Upper lobe of left lung (tissue), 6 donors: ENCODE measurements at regions not wholly inside any gene's neighbourhood (a gene's known extent, or its start where the extent isn't known, plus 50 kb on each side); places are given as distances from the start of the nearest gene placed in this dataset.

Source experiments
- ATAC-seq, 2 donors: fragments of 200-7000 bp; cut with Tn5 transposase; one replicate each; pipeline ENCODE4 v1.9.1; 2022; ENCODE audit warnings: mild to moderate bottlenecking in 2 of 2, moderate library complexity in 2 of 2; ENCODE audit not compliant: low FRiP score in 2 of 2
- DNase-seq, 2 donors: peaks; one replicate each; pipeline ENCODE4 v3.0.0-alpha.2; 2019 to 2020
- H3K27ac ChIP-seq, 4 donors: fragments of 200-600 bp; sonication (generic); one replicate each; pipeline ENCODE4 v1.5.1; 2016 to 2019
- H3K27me3 ChIP-seq, 4 donors: fragments of 200-600 bp; sonication (generic); one replicate each; pipeline ENCODE4 v1.5.1; 2017 to 2019
- H3K36me3 ChIP-seq, 4 donors: fragments of 200-600 bp; sonication (generic); one replicate each; pipeline ENCODE4 v1.5.1; 2016 to 2019
- H3K4me1 ChIP-seq, 4 donors: fragments of 200-600 bp; sonication (generic); one replicate each; pipeline ENCODE4 v1.5.1; 2018 to 2019
- H3K4me3 ChIP-seq, 4 donors: fragments of 200-600 bp; sonication (generic); one replicate each; pipeline ENCODE4 v1.5.1; 2017 to 2019; ENCODE audit warnings: mild to moderate bottlenecking in 2 of 4, moderate library complexity in 1 of 4
- H3K9me3 ChIP-seq, 4 donors: fragments of 200-600 bp; sonication (generic); one replicate each; pipeline ENCODE4 v1.5.1; 2018 to 2019
- EP300 ChIP-seq, 4 donors: sonication (generic); formaldehyde crosslinking; IDR thresholded peaks; one replicate each; pipeline ENCODE4 v1.5.1; 2017; ENCODE audit warnings: antibody characterized with exemption in 4 of 4, control low read depth in 2 of 4
- POLR2A ChIP-seq, 4 donors: fragments of 450-650 bp; IDR thresholded peaks; one replicate each; pipeline ENCODE4 v1.5.1; 2016 to 2017; ENCODE audit warnings: antibody characterized with exemption in 4 of 4, mild to moderate bottlenecking in 2 of 4
- POLR2AphosphoS5 ChIP-seq, 2 donors: sonication (generic); formaldehyde crosslinking; IDR thresholded peaks; one replicate each; pipeline ENCODE4 v1.5.1; 2017; ENCODE audit warnings: antibody characterized with exemption in 2 of 2
- WGBS, 2 donors: methylation state at CpG; one replicate each; pipeline ENCODE4 v1.1.5; 2017 to 2018; 5-methylcytosine and 5-hydroxymethylcytosine counted together
- TF ChIP-seq, protein P1 (sequence below), 6 experiments: fragments of 450-650 bp in 4 of 6; fragments of 200-600 bp in 2 of 6; sonication (generic) in 2 of 6; IDR thresholded peaks; one replicate each; pipeline ENCODE4 v1.5.1; 2016 to 2019; ENCODE audit warnings: antibody characterized with exemption in 6 of 6
- donor health status: DM: no; HTN: no; CAD: no; lungs with moderate emphysema.
- donor health status: DM: no; HTN: yes; CAD: no; lungs with severe emphysema.

DNA sequence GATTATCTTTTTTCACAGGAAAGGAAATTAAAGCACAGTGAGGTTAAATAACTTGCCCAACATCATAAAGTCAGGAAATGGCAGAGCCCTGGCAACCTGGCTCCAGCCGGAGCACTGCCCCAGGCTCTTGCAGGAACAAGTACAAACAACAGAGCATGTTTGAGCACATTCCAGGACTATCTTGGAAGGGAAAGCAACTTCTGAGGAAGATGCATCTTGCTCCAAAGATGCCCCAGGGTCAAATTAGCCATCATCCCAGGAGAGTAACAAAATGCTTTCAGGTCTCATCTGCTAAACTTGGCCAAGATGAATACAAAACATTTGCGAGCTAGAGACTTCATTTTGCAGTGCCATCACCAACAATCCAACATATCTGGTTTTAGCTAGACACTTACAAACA lies 162.4 kb upstream of the LRRN1 start:
- H3K4me1 ChIP-seq: no peaks in the 10 kb centered on the region
- TF ChIP-seq POLR2AphosphoS5 (IDR thresholded peaks at IDR 0.05) (no peak), POLR2A (IDR thresholded peaks at IDR 0.05) (no peak), EP300 (IDR thresholded peaks at IDR 0.05) (no peak)
- TF ChIP-seq, protein P1, sequence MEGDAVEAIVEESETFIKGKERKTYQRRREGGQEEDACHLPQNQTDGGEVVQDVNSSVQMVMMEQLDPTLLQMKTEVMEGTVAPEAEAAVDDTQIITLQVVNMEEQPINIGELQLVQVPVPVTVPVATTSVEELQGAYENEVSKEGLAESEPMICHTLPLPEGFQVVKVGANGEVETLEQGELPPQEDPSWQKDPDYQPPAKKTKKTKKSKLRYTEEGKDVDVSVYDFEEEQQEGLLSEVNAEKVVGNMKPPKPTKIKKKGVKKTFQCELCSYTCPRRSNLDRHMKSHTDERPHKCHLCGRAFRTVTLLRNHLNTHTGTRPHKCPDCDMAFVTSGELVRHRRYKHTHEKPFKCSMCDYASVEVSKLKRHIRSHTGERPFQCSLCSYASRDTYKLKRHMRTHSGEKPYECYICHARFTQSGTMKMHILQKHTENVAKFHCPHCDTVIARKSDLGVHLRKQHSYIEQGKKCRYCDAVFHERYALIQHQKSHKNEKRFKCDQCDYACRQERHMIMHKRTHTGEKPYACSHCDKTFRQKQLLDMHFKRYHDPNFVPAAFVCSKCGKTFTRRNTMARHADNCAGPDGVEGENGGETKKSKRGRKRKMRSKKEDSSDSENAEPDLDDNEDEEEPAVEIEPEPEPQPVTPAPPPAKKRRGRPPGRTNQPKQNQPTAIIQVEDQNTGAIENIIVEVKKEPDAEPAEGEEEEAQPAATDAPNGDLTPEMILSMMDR (IDR thresholded peaks at IDR 0.05): no peak
- no peak for ATAC-seq
- H3K36me3 ChIP-seq: no peaks in the 10 kb centered on the region
- H3K4me3 ChIP-seq: no peak overlapping the region
- 64 to 75% methylated on average over 2 of the region's 2 CpGs for WGBS, 2 donors
- H3K9me3 ChIP-seq: no peaks in the 10 kb centered on the region
- no peaks in the 10 kb centered on the region for H3K27me3 ChIP-seq
- no peak for DNase-seq
- no peak overlapping the region for H3K27ac ChIP-seq

DNA sequence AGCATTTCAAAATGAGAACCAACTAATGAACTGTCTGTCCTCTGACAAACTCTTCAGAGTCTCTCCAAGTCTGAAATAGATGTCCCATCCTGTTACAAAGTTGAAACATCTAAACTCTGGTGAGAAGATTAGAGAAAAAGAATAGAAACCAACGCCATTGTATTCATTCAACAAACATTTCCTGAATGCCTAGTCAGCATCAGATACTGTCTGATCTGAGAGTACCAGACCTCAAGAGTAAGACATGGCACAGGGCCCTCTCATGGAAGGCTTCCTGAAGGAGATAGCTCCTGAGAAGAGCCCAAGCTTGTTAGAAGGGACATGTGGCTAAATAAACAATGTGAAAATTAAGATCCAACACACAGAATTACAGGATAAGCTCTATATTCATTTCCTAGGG lies 164.1 kb upstream of the LRRN1 start:
- H3K27me3 ChIP-seq: no peaks in the 10 kb centered on the region
- no peaks in the 10 kb centered on the region for H3K4me1 ChIP-seq
- H3K36me3 ChIP-seq: no peaks in the 10 kb centered on the region
- WGBS, 2 donors: 0 to 76% methylated on average over 1 of the region's 1 CpG
- no peak overlapping the region for H3K4me3 ChIP-seq
- no peak for TF ChIP-seq EP300 (IDR thresholded peaks at IDR 0.05)
- no peak for TF ChIP-seq POLR2AphosphoS5 (IDR thresholded peaks at IDR 0.05)
- TF ChIP-seq, protein P1 (IDR thresholded peaks at IDR 0.05): no peak
- TF ChIP-seq POLR2A (IDR thresholded peaks at IDR 0.05): no peak
- no peaks in the 10 kb centered on the region for H3K9me3 ChIP-seq
- no peak for DNase-seq
- ATAC-seq: no peak
- no peak overlapping the region for H3K27ac ChIP-seq

DNA sequence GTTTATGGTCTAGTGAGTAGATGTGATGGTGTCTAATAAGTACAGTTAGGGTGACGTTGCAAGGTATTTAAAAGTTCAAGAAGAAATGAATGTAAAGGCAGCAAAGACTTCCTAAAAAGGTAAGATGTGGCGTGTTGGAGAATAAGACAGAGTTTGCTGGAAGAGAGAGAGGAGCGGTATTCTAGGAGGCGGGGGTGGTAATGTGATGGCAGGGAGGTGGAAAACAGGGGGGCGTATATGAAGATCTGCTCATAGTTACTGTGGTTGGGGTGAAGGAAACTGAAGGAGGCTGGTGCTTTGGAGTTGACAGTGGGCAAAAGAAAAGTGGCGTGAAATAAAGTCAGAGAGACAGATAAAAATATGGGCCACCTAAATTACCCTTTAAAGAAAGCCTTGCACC lies 164.9 kb upstream of the LRRN1 start:
- no peaks in the 10 kb centered on the region for H3K4me1 ChIP-seq
- H3K27me3 ChIP-seq: no peaks in the 10 kb centered on the region
- DNase-seq (no peak), ATAC-seq (no peak)
- no peaks in the 10 kb centered on the region for H3K9me3 ChIP-seq
- H3K27ac ChIP-seq: no peak overlapping the region
- no peak for TF ChIP-seq POLR2AphosphoS5 (IDR thresholded peaks at IDR 0.05)
- TF ChIP-seq POLR2A (IDR thresholded peaks at IDR 0.05): no peak
- TF ChIP-seq, protein P1 (IDR thresholded peaks at IDR 0.05): no peak
- no peak overlapping the region for H3K4me3 ChIP-seq
- no peaks in the 10 kb centered on the region for H3K36me3 ChIP-seq
- 94 to 97% methylated on average over 6 of the region's 6 CpGs for WGBS, 2 donors

DNA sequence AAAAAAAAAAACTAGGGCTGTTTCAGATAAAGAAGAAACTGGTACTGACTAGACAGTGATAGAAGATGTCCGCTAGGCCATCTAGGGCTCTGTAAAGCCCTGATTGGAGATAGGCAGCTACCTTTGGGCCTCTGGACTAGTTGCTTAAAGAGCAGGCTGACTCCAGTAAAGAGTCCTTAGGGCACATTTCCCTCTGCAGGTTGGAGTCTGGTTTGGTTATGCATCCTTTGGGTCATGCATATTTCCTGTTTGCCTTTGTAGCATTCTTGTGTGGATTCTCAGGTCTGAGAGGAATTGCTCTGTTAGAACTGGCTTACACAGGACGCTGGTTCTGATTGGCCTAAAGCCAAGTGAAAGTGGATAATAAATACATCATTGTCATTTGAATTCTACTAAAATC lies 165.5 kb upstream of the LRRN1 start:
- WGBS, 2 donors: 64 to 73% methylated on average over 2 of the region's 2 CpGs
- no peaks in the 10 kb centered on the region for H3K27me3 ChIP-seq

DNA sequence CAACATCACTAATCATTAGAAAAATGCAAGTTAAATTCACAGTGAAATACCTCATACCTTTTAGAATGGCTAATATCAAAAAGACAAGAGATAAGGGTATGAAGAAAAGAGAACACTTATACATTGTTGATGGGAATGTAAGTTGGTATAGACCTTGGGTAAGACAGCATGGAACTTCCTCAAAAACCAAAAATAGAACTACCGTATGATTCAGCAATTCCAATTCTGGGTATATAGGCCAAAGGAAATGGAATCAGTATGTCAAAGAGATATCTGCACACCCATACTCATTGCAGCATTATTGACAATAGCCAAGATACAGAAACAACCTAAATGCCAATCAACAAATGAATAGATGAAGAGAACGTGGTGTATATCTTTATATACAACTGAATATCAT lies 166.8 kb upstream of the LRRN1 start:
- Histone ChIP-seq H3K4me3 (no peak overlapping the region), H3K4me1 (no peaks in the 10 kb centered on the region), H3K9me3 (no peaks in the 10 kb centered on the region), H3K27me3 (no peaks in the 10 kb centered on the region), H3K36me3 (no peaks in the 10 kb centered on the region), H3K27ac (no peak overlapping the region)
- WGBS, 2 donors: 64 to 72% methylated on average over 2 of the region's 2 CpGs
- DNase-seq: no peak
- no peak for ATAC-seq
- no peak for TF ChIP-seq POLR2A (IDR thresholded peaks at IDR 0.05)
- no peak for TF ChIP-seq EP300 (IDR thresholded peaks at IDR 0.05)
- TF ChIP-seq, protein P1 (IDR thresholded peaks at IDR 0.05): no peak
- no peak for TF ChIP-seq POLR2AphosphoS5 (IDR thresholded peaks at IDR 0.05)

More for the DNA sequence above, 165.5 kb upstream of the LRRN1 start:
- Histone ChIP-seq H3K36me3 (no peaks in the 10 kb centered on the region), H3K4me1 (no peaks in the 10 kb centered on the region), H3K27ac (no peak overlapping the region), H3K4me3 (no peak overlapping the region), H3K9me3 (no peaks in the 10 kb centered on the region)
- DNase-seq (no peak), ATAC-seq (no peak)
- TF ChIP-seq POLR2A (IDR thresholded peaks at IDR 0.05) (no peak), POLR2AphosphoS5 (IDR thresholded peaks at IDR 0.05) (no peak), EP300 (IDR thresholded peaks at IDR 0.05) (no peak)
- TF ChIP-seq, protein P1 (IDR thresholded peaks at IDR 0.05): no peak
